Natural killer cell treated with Interleukin-12 subunit alpha and Interleukin-12 subunit beta and Interleukin-15 and Interleukin-18, amount 100 ng/mL, for 72 hours (primary cell): ENCODE measurements at regions not wholly inside any gene's neighbourhood (a gene's known extent, or its start where the extent isn't known, plus 50 kb on each side); places are given as distances from the start of the nearest gene placed in this dataset.

ENCODE experiments used
- ATAC-seq, 2 donors: fragments of 150-1000 bp; cut with Tn5 transposase in 1 of 2; sonication (Bioruptor Pico), chemical (Tn5 transposase) in 1 of 2; 2 replicates each; pipeline ENCODE4 v1.10.0; 2021
- DNase-seq: peaks from one replicate; pipeline ENCODE4 v3.0.0; 2022; ENCODE audit warnings: low spot score
- H3K27ac Mint-ChIP-seq, 2 donors: 1 replicate in 1 of 2; 2 replicates in 1 of 2; pipeline ENCODE4 v1.8.0; 2022; ENCODE audit warnings: mixed read lengths in 2 of 2, mild to moderate bottlenecking in 1 of 2, moderate library complexity in 1 of 2
- H3K27me3 Mint-ChIP-seq, 2 donors: 1 replicate in 1 of 2; 2 replicates in 1 of 2; pipeline ENCODE4 v1.8.0; 2022; ENCODE audit warnings: mixed read lengths in 2 of 2
- H3K36me3 Mint-ChIP-seq: one replicate; pipeline ENCODE4 v1.8.0; 2022; ENCODE audit warnings: mixed read lengths
- H3K4me1 Mint-ChIP-seq, 2 donors: 1 replicate in 1 of 2; 2 replicates in 1 of 2; pipeline ENCODE4 v1.8.0; 2022; ENCODE audit warnings: low read depth in 2 of 2, mixed read lengths in 2 of 2, mild to moderate bottlenecking in 1 of 2
- H3K4me3 Mint-ChIP-seq: one replicate; pipeline ENCODE4 v1.8.0; 2022; ENCODE audit warnings: mixed read lengths
- H3K9me3 Mint-ChIP-seq: 2 replicates; pipeline ENCODE4 v1.8.0; 2022; ENCODE audit warnings: mixed read lengths

DNA sequence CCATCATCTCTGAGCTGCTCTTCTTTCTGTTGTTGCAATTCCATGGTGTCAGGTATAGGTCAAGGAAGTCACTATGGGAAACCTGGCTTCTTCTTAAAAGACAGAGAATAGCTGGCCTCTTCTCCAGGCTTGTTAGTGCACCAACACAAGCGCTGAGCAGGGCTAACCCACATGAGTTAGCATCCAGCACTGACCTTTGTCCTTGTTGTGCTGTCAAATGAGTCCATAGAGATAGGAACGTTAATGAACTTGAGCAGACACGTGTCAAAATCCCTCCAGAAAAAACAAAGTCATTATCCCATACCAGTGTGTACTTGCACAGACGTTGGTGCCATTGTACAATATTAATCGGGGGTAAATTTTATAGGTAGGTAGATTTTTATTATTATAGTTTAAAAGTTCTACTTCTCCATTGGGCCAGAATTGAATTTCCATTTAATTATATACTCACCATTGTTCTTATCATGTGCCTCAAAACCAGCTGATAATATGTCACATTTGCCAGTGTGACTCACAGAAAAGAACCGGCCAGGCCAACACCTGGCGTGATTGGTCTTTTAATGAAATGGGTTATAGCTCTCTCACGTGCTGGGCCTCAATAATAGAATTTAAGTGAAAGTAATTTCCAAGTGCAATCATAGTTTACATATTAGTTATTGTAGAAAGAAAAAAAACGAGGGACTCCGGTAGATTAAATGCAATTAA, 468.8 kb upstream of the MGMT start:
- Mint-ChIP-seq H3K27ac (no peak overlapping the region), H3K36me3 (no peaks in the 10 kb centered on the region), H3K27me3 (peaks cover 0 to 3% of the 10 kb centered on the region in 2 donors), H3K4me3 (no peak overlapping the region), H3K9me3 (no peaks in the 10 kb centered on the region), H3K4me1 (no peaks in the 10 kb centered on the region)
- DNase-seq (no peak), ATAC-seq (no peak)

DNA sequence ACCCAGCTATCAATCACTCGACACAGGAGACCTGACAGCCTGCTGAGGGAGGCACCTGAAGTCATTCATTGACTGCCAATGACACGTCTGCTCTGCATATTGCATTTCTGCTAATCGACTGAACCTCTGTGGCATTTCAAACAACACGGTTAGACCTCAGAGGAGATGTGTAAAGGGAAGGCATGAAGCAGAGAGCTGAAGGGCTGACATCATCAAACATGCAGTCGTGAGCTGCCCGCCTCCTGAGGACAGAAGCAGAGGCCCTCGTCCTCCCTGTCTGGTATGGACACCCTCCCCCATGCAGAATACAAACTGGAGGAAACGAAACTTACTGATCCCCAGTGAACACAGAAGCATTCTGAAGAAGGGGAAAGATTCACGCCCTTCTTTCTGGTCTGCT, 462.6 kb upstream of the MGMT start:
- ATAC-seq (no peak), DNase-seq (no peak)
- Mint-ChIP-seq H3K9me3 (peaks cover 4% of the 10 kb centered on the region), H3K27me3 (peaks cover 18 to 19% of the 10 kb centered on the region in 2 donors), H3K27ac (no peak overlapping the region), H3K4me3 (no peak overlapping the region), H3K36me3 (no peaks in the 10 kb centered on the region), H3K4me1 (no peaks in the 10 kb centered on the region)

DNA sequence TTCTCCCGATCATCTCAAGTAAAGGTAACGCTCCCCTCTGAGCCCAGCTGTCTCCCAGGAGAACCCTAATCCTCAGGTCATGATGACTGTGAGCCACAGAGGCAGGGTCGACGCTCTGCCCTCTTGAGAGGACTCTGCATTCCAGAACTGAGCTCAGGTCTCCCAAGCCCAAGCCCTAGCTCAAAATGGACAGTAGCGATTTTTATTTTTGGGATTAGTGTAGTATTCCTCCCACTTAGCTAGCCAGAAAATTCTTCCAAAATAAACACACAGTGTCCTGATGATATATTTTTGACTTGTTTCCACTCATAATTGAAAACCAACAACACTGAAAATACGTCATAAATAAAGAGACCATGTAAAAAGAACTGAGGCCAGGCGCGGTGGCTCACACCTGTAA, 462.0 kb upstream of the MGMT start:
- Mint-ChIP-seq H3K36me3 (no peaks in the 10 kb centered on the region), H3K27me3 (peaks cover 18 to 23% of the 10 kb centered on the region in 2 donors), H3K4me3 (no peak overlapping the region), H3K4me1 (no peaks in the 10 kb centered on the region), H3K9me3 (peaks cover 5% of the 10 kb centered on the region), H3K27ac (no peak overlapping the region)
- ATAC-seq (no peak), DNase-seq (no peak)

DNA sequence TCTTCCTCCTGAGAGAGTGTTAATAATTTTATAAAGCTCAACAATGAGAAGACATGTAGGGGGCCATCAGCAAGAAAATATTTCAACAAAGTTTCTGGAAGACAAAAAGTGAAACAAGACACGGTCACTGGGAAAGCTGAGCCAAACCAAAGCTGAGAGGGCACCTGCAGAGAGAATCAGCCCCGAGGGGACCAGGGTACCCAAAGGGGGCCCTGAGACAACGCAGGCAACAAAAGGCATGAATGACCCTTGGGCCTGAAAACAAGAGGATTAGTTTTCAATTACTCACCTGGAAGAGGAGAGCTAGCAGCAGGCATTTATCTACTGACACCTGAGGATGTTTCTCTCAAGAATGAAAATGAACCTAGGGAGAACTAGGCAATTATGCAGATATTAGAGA, 461.2 kb upstream of the MGMT start:
- H3K27ac Mint-ChIP-seq: no peak overlapping the region
- no peaks in the 10 kb centered on the region for H3K4me1 Mint-ChIP-seq
- no peak overlapping the region for H3K4me3 Mint-ChIP-seq
- peaks cover 5% of the 10 kb centered on the region for H3K9me3 Mint-ChIP-seq
- H3K36me3 Mint-ChIP-seq: no peaks in the 10 kb centered on the region
- DNase-seq (no peak), ATAC-seq (no peak)
- H3K27me3 Mint-ChIP-seq: peaks cover 18 to 23% of the 10 kb centered on the region in 2 donors

DNA sequence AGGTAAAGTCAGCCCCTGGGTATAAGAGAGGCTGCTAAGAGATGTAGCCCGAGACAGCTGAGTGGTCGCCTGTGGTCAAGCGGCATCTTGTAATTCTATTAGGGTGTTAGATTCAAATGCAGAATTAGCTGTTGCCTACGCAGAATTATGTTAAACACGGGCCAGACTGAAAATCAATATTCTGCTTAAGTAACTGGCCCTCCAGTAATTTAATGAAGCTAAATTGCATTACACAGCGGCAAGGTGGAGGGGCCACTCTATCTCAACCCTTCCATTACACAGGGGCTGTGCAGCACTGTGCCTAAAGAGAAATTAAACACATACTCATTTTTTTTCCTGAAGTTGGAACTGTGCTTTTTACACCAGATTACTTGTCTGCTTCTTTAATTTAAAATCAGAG, 448.5 kb upstream of the MGMT start:
- Mint-ChIP-seq H3K4me1 (no peaks in the 10 kb centered on the region), H3K4me3 (no peak overlapping the region), H3K36me3 (no peaks in the 10 kb centered on the region), H3K9me3 (peaks cover 3% of the 10 kb centered on the region), H3K27ac (no peak overlapping the region), H3K27me3 (peaks cover 10 to 27% of the 10 kb centered on the region in 2 donors)
- DNase-seq: no peak
- no peak for ATAC-seq

DNA sequence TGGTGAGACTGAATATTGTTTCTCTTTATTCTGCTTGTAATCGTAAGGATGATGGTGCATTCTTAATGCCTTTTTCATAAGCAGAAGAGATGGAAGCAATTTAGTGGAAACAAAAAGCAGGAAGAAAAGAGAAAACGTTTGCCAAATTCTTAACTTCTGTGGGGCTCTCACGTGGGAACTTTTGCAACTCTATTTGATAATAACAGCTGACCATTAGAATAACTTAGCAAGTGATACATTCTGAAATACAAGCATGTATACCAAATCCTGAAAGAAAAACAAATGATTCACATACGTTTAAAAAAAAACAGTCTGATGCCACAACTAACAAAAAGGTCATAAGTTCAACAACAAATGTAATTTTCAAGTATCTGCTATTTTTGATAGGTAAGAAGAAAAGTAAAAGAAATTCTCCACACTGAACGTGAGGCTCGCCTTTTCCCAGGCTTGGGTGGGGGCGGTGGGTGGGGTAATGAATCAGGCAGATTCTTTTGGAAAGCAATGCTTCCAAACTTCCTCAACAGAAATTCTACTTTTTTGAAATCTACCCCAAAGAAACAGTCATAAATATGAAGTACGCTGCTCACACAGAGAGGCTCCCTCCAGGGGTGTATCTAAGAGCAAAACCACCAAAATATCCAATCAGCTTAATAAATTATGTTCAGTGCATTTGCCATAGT, 446.2 kb upstream of the MGMT start:
- no peak overlapping the region for H3K27ac Mint-ChIP-seq
- DNase-seq: no peak
- H3K9me3 Mint-ChIP-seq: no peaks in the 10 kb centered on the region
- no peaks in the 10 kb centered on the region for H3K36me3 Mint-ChIP-seq
- ATAC-seq: no peak
- H3K27me3 Mint-ChIP-seq: peaks cover 8 to 26% of the 10 kb centered on the region in 2 donors
- H3K4me3 Mint-ChIP-seq: no peak overlapping the region
- H3K4me1 Mint-ChIP-seq: no peaks in the 10 kb centered on the region

DNA sequence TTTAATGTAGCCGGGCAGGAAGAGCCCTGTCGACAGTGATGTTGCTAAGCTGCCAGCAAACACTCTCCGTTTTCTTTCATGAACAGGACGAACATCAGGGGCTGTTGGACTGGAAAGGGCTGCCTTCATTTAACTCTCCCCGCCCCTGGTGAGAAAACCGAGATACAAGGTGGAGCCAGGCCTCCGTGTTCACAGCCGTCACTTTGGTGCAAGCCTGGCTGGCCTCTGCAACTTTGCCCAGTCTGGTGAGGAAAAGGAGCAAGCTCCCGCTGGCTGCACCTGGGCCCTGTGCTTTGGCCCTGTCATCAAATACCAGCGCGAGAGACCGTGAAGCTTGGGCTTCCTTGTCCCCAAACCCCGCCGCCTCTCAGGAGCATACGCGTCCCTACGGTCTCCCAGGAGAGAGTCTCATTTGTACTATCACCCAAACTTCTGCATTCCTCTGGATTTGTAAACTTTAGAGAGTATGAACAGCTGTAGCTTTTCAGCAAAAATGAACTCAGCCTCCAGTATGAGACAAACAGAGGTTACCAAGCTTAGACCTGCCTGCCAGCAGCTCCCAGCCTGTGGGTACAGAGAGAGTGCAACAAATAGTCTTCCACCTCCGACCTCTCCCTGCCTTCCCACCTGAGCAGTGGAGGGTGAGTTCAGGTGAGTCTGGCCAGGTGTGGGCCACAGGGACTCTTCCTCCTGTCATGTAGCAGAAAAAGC, 445.3 kb upstream of the MGMT start:
- peaks cover 8 to 26% of the 10 kb centered on the region in 2 donors for H3K27me3 Mint-ChIP-seq
- H3K27ac Mint-ChIP-seq: no peak overlapping the region
- no peaks in the 10 kb centered on the region for H3K36me3 Mint-ChIP-seq
- DNase-seq (no peak), ATAC-seq (peak in 1 of 2 donors; percentile 56)
- no peaks in the 10 kb centered on the region for H3K4me1 Mint-ChIP-seq
- H3K9me3 Mint-ChIP-seq: no peaks in the 10 kb centered on the region
- no peak overlapping the region for H3K4me3 Mint-ChIP-seq

DNA sequence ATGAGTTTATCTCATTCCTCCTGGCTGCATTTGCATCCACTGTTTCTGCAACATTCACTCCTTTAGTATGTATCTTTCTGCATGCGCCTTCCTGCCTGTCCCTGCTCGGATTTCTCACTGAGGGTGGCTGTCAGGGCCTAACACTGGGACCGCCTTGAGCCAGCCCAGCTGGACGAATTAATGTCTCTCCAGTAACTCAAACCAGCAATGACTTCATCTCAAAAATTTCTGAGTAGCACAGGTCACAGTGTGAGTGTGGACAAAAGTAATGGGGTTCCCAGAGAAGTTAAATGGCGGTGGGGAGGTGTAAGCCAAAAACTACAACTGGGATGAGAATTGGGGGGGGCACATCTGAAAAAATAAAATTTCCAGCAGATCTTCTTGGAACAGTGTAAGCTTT, 444.0 kb upstream of the MGMT start:
- H3K4me1 Mint-ChIP-seq: no peaks in the 10 kb centered on the region
- H3K9me3 Mint-ChIP-seq: no peaks in the 10 kb centered on the region
- DNase-seq (no peak), ATAC-seq (no peak)
- no peak overlapping the region for H3K4me3 Mint-ChIP-seq
- H3K27ac Mint-ChIP-seq: no peak overlapping the region
- H3K27me3 Mint-ChIP-seq: peaks cover 14 to 32% of the 10 kb centered on the region in 2 donors
- no peaks in the 10 kb centered on the region for H3K36me3 Mint-ChIP-seq

DNA sequence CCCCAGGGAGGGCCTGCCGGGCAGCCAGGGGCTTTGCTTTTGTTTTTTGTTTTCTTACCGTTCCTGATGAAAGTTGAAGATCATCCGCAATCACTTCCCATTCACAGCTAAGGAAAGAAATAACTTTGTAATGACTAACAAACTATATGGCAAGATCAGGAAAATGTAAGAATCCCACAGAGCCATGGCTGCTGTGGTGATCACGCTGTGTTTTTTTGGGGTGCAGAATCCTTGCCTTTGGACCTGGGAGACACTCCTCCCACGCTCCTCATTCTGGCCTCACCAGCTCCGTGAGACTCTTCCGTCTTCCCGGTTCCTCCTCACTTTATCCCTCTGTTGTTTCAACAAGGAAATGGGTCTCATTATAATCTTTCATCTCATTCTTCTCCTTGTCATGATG, 443.0 kb upstream of the MGMT start:
- no peak overlapping the region for H3K4me3 Mint-ChIP-seq
- H3K27me3 Mint-ChIP-seq: peaks cover 14 to 33% of the 10 kb centered on the region in 2 donors
- H3K9me3 Mint-ChIP-seq: no peaks in the 10 kb centered on the region

DNA sequence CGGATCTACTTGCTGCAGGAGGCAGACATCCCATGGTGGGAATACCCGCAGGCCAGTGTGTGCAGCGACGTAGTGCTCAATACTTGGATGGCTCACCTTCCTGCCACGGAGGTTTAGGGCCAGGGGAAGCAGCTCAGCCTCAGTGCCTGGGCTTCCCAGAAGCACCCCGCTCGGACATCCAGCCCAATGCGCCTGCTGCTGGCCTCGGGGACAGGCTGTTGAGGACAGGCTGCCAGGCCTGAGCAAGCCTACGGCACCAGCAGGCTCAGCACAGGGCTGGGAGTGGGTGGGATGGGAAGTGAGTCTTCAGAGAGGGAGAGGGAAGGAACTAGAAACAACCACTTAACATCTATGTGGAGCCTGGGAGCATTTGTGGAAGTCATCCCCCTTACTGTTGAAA, 441.3 kb upstream of the MGMT start:
- no peaks in the 10 kb centered on the region for H3K36me3 Mint-ChIP-seq
- H3K27ac Mint-ChIP-seq: no peak overlapping the region
- peaks cover 16 to 31% of the 10 kb centered on the region in 2 donors for H3K27me3 Mint-ChIP-seq
- H3K9me3 Mint-ChIP-seq: no peaks in the 10 kb centered on the region
- no peak overlapping the region for H3K4me3 Mint-ChIP-seq
- H3K4me1 Mint-ChIP-seq: no peaks in the 10 kb centered on the region
- ATAC-seq (no peak), DNase-seq (no peak)

More for the DNA sequence above, 443.0 kb upstream of the MGMT start:
- DNase-seq (no peak), ATAC-seq (no peak)
- Mint-ChIP-seq H3K4me1 (no peaks in the 10 kb centered on the region), H3K27ac (no peak overlapping the region), H3K36me3 (no peaks in the 10 kb centered on the region)

DNA sequence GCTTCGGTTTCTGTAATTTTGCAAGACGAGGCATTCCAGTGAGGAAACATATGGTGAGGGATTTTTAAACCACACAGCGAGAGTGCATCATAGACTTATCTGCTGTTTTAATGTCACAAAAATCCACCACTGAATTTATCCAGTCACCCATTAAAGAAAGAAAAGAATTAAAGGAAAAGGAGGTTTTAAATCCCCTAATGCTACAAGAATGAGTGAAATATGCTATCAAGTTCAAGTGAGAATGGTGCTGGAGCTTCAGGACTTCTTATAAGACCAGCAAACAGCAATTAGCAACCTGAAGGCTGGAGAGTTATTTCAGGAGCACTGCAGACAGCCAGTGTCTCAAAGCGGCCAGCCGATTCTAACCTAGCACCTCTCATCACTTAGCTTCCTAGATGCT, 439.1 kb upstream of the MGMT start:
- no peaks in the 10 kb centered on the region for H3K36me3 Mint-ChIP-seq
- no peak for DNase-seq
- no peak overlapping the region for H3K4me3 Mint-ChIP-seq
- H3K27ac Mint-ChIP-seq: no peak overlapping the region
- H3K4me1 Mint-ChIP-seq: peaks cover 4 to 8% of the 10 kb centered on the region in 2 donors
- H3K9me3 Mint-ChIP-seq: no peaks in the 10 kb centered on the region
- H3K27me3 Mint-ChIP-seq: peaks cover 24 to 43% of the 10 kb centered on the region in 2 donors
- ATAC-seq: no peak

DNA sequence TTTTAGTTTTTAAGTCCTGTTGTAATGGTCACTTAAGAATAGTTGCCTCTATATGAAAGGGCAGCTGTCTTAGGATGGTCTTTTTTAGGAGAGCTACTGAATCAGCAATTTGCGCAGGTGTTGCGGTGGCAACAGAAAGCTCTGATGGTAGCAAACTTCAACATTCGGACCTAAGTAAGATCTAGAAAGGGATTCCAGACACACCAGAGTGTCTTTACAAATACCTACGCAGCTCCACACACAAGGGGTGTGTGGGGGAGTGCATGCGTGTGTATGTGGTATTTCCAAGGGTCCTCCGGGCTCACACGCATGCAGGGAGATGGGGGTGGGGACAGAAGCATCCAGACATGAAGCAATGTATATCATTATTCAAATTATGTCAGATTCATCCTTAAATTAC, 438.6 kb upstream of the MGMT start:
- no peaks in the 10 kb centered on the region for H3K36me3 Mint-ChIP-seq
- H3K4me3 Mint-ChIP-seq: no peak overlapping the region
- no peak overlapping the region for H3K27ac Mint-ChIP-seq
- no peaks in the 10 kb centered on the region for H3K9me3 Mint-ChIP-seq
- no peak for DNase-seq
- H3K27me3 Mint-ChIP-seq: peaks cover 26 to 41% of the 10 kb centered on the region in 2 donors
- ATAC-seq: no peak
- H3K4me1 Mint-ChIP-seq: peaks cover 4 to 8% of the 10 kb centered on the region in 2 donors

DNA sequence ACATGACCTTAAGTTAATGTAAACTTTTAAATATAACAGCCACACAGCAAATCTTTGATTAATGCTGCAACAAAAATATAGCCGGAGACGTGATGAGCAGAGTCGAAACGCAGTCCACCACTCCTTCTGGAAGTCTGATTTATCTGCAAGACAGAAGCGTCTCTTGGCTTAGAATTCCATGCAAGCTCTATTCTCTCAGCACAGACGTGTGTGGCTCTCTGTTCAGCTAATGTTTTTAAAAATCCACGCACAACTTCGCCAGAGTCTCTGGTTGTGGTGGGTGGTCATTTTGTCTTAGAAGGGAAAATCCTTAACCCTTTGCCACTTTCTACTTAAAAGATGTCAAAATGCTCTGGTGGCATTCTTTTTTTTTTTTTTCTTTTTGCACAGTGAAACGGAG, 438.0 kb upstream of the MGMT start:
- Mint-ChIP-seq H3K27me3 (peaks cover 31 to 46% of the 10 kb centered on the region in 2 donors), H3K4me3 (no peak overlapping the region), H3K36me3 (no peaks in the 10 kb centered on the region), H3K27ac (no peak overlapping the region), H3K4me1 (peaks cover 7 to 8% of the 10 kb centered on the region in 2 donors), H3K9me3 (no peaks in the 10 kb centered on the region)
- ATAC-seq: no peak
- no peak for DNase-seq
